ENCODE measurements at regions not wholly inside any gene's neighbourhood (a gene's known extent, or its start where the extent isn't known, plus 50 kb on each side); places are given as distances from the start of the nearest gene placed in this dataset.

DNA sequence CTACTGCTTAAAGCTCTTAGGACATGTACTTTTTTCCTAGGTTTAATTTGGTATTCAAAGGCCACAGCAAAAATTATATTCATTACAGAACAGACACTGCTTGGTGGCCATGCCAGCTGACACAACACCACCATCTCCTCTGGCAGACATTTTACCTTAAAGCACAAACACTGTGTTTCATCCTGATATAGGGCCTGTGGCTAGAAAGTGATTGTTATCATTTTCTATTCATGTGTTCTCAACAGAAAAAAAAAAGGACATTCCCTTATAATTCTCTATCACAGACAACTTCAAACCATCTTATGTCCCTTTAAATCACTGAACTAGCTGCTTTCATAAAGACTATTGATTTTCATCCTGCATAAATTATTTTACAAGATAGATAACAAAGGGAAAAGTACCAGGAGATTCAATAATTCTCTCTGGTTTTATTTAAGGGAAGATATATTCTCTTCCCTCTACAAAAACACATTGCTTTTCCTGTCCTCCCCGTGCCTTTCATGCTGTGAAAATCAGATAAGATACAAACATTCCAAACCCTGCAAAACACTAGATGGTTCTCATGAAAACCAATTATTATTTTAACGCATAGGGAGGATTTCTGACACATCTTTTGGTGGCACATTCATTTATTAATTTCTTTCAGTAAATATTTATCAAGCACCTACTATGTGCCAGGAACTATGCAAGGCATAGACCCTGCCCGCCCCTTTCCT is 139.3 kb upstream of the TMCC3 start:
- TF ChIP-seq, protein P1, sequence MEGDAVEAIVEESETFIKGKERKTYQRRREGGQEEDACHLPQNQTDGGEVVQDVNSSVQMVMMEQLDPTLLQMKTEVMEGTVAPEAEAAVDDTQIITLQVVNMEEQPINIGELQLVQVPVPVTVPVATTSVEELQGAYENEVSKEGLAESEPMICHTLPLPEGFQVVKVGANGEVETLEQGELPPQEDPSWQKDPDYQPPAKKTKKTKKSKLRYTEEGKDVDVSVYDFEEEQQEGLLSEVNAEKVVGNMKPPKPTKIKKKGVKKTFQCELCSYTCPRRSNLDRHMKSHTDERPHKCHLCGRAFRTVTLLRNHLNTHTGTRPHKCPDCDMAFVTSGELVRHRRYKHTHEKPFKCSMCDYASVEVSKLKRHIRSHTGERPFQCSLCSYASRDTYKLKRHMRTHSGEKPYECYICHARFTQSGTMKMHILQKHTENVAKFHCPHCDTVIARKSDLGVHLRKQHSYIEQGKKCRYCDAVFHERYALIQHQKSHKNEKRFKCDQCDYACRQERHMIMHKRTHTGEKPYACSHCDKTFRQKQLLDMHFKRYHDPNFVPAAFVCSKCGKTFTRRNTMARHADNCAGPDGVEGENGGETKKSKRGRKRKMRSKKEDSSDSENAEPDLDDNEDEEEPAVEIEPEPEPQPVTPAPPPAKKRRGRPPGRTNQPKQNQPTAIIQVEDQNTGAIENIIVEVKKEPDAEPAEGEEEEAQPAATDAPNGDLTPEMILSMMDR (IDR thresholded peaks at IDR 0.05), result no peak
- Histone ChIP-seq H3K4me1 (no peaks in the 10 kb centered on the region), H3K27ac (no peak overlapping the region), H3K36me3 (no peaks in the 10 kb centered on the region), H3K9me3 (no peaks in the 10 kb centered on the region), H3K27me3 (ENCODE audit: low read depth) (no peaks in the 10 kb centered on the region), H3K4me3 (no peak overlapping the region)
- intact Hi-C loops (cut with DNase I), result no loop called here
- ATAC-seq (no peak), DNase-seq (no peak)

DNA sequence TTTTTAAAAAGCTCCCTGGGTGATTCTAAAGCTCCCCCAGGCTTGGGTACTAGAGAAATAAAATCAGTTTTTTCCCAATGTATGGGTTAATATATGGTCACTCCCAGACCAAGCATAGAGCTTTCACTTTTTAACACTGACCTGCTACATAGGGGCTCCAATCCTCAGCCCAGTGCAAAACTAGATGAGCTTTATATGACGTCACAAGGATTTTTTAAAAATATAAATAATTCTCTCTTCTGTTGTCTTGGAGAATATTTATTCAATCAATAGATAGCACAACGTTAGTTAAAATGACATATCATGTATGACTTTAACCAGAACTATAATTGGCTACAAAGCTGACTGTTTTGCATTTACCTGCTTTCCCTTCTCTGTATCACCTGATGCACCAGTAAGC is 137.9 kb upstream of the TMCC3 start:
- TF ChIP-seq, protein P1 (IDR thresholded peaks at IDR 0.05), result no peak
- Histone ChIP-seq H3K9me3 (no peaks in the 10 kb centered on the region), H3K4me1 (no peaks in the 10 kb centered on the region), H3K27ac (no peak overlapping the region), H3K4me3 (no peak overlapping the region), H3K36me3 (no peaks in the 10 kb centered on the region), H3K27me3 (ENCODE audit: low read depth) (no peaks in the 10 kb centered on the region)
- DNase-seq (no peak), ATAC-seq (no peak)
- intact Hi-C loops (cut with DNase I), result no loop called here

DNA sequence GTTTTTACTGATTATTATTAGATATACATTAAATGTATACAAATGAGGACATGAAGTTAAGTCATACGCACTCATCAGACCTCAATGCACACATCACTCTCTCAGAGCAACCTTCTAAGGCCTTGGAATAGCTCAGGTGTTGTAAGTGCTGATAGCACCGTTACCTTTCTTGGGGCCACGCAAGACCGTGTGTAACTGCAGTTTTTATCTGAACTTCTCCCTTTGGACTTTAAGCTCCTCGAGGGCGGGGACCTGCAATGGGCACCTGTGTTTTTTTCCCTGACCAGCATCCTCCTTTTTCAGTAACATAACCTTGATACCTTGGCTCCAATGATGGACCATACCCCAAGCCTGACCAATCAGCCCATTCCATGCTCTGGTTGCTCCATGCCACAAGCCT is 136.5 kb upstream of the TMCC3 start:
- no peak for ATAC-seq
- intact Hi-C loops (cut with DNase I), result no loop called here
- DNase-seq, result no peak
- Histone ChIP-seq H3K27ac (no peak overlapping the region), H3K9me3 (no peaks in the 10 kb centered on the region), H3K36me3 (no peaks in the 10 kb centered on the region), H3K27me3 (ENCODE audit: low read depth) (no peaks in the 10 kb centered on the region), H3K4me1 (no peaks in the 10 kb centered on the region), H3K4me3 (no peak overlapping the region)
- TF ChIP-seq, protein P1 (IDR thresholded peaks at IDR 0.05), result no peak

DNA sequence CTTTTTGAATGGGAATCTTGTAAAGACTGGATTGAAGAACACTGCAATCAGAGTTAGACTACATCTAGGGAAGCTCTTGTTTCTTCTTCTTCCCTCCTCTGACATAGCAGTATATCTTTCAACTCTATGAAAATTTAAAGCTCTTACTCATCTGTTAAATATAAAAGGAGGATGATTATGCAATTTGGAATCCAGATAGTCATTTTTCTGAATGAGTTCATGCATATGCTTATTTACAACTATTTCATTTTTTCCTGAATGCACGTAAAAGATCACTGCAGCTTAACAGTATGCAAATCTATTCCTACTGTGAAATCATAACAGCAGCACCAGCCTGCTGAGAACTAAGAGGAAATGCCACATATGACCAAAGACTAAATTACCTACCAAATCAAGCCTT is 133.5 kb upstream of the TMCC3 start:
- Histone ChIP-seq H3K27ac (no peak overlapping the region), H3K36me3 (no peaks in the 10 kb centered on the region), H3K4me3 (no peak overlapping the region), H3K27me3 (ENCODE audit: low read depth) (no peaks in the 10 kb centered on the region), H3K9me3 (no peaks in the 10 kb centered on the region), H3K4me1 (no peaks in the 10 kb centered on the region)
- intact Hi-C loops (cut with DNase I), result no loop called here
- ATAC-seq (no peak), DNase-seq (no peak)
- TF ChIP-seq, protein P1 (IDR thresholded peaks at IDR 0.05), result no peak

DNA sequence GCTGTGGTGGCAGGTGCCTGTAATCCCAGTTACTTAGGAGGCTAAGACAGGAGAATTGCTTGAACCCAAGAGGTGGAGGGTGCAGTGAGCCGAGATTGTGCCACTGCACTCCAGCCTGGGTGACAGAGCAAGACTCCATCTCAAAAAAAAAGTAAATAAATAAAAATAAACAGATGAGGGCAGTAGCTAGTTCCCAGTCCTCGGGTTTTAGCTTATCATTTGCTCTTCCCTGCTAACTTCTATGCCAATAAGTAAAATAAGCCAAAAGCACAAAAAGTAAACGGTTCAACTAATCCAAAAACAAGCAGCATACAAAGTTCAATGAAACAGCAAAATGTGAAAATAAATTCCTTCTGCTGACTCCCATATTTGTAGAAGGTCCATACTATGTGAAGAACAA is 133.0 kb upstream of the TMCC3 start:
- no peaks in the 10 kb centered on the region for H3K36me3 ChIP-seq
- no peak for ATAC-seq
- no peak overlapping the region for H3K27ac ChIP-seq
- H3K27me3 ChIP-seq (ENCODE audit: low read depth), result no peaks in the 10 kb centered on the region
- TF ChIP-seq, protein P1 (IDR thresholded peaks at IDR 0.05), result no peak
- no peaks in the 10 kb centered on the region for H3K9me3 ChIP-seq
- no peaks in the 10 kb centered on the region for H3K4me1 ChIP-seq
- DNase-seq, result no peak
- H3K4me3 ChIP-seq, result no peak overlapping the region
- intact Hi-C loops (cut with DNase I), result no loop called here

All from lower lobe of right lung (tissue), 2 donors.